GM19239 (cell line): ENCODE measurements at regions not wholly inside any gene's neighbourhood (a gene's known extent, or its start where the extent isn't known, plus 50 kb on each side); places are given as distances from the start of the nearest gene placed in this dataset.
"Not testable (repeated sequence)": the region's sequence is repeated elsewhere in the genome, so short reads cannot be mapped to it uniquely, and the experiment has no call there.

Experiments used
- DNase-seq: peaks from one replicate; pipeline ENCODE4 v3.0.0; 2011; ENCODE audit warnings: low spot score; ENCODE audit not compliant: insufficient read length
- FAIRE-seq: peaks from 2 replicates; lab custom pipeline; 2011; peaks lifted over from hg19 to GRCh38; lab: Jason Lieb, UNC

DNA sequence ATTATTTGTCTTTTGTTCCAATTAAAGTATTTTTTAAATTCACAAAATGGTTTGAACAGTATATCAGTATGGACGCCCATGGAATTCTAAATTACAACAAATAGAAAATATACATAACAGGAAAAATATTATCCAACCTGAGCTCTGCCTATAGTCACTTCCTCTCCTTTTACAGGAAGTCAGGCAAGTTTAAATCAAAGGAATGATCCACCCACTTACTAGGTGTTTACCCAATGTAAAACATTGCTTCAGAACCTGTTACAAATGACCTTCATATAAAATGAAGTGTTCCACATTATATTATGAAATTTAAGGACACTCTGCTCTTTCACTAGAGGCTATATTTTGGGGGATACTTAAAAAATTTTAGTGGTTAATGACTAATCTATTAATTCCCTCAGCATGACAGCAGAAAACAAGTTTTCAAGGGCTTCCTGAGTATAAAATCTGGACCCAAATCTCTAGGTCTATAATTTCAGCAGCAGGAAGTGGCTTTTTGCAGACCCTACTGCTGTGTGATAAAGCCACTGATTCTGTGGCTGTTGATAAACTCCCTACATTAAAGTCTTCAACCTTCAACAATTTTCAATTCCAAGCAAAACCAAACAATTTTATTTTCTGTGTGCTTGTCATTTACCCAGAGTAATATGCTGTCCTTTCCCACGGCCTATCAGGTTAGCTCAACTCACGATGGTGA is 722.6 kb downstream of the GATA3 start:
- DNase-seq (no peak), FAIRE-seq (no peak)

- FAIRE-seq = no peak
- DNase-seq = no peak
Observed at GRCh38 chr10:8778713-8779112, 724.2 kb downstream of the GATA3 start.

- no peak for FAIRE-seq
Observed at GRCh38 chr10:8787649-8788048, 733.2 kb downstream of the GATA3 start.

DNA sequence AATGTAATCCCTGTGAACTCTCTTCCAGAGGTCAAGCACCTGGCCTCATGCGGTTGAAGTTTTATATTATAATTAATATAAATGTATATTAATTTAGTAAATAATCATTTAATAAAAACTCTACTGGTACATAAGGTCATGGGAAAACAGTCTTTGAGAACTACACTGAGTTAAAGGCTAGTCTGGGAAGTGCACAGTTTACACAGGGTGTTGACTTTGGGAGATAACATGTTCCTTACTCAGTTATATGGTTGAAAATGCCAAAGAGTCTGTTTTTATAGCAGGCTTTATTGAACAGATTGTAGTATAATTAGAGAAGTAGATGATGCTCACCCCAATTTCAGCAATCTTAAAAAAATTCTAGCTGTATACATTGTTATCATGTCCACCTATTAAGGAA is 735.9 kb downstream of the GATA3 start:
- FAIRE-seq (no peak), DNase-seq (no peak)

More at GRCh38 chr10:8787649-8788048, 733.2 kb downstream of the GATA3 start:
- no peak for DNase-seq

- no peak for DNase-seq
- no peak for FAIRE-seq
Observed at GRCh38 chr10:8794860-8795259, 740.4 kb downstream of the GATA3 start.

- no peak for DNase-seq
- FAIRE-seq = no peak
Observed at GRCh38 chr10:8800426-8800825, 745.9 kb downstream of the GATA3 start.

DNA sequence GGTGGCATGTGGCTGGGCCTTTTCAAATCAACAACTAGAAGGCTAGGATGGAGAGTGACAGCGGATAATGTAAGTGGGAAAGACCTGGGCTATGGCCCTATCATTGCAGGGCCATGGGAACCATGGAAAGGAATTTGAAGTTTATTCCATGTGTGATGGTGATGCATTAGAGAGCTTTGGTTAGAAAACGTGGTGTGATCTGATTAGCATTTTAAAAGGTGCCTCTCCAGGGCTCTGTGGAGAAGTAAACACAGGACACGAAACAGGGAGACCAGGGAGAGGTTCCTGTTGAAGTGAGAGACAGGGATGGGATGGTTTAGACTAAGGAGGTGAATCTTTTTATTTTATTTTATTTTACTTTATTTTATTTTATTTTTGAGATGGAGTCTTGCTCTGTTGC is 749.5 kb downstream of the GATA3 start:
- DNase-seq = no peak
- no peak for FAIRE-seq

DNA sequence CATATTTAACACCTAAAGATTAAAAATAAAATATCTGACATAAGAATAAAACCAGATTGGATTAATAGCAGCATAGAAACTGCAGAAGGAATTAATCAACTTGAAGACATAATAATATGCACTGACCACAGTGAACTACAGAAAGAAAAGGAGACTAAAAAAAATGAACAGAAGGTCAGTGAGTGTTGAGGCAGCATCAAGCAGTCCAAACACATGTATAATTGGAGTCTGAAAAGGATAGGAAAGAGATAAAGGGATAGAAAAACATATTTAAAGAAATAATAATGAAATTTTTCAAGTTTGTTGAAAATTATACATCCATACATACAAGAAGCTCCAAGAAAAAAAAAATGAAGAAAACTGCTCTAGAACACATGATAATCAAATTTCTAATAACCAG is 756.2 kb downstream of the GATA3 start:
- no peak for FAIRE-seq
- no peak for DNase-seq

DNA sequence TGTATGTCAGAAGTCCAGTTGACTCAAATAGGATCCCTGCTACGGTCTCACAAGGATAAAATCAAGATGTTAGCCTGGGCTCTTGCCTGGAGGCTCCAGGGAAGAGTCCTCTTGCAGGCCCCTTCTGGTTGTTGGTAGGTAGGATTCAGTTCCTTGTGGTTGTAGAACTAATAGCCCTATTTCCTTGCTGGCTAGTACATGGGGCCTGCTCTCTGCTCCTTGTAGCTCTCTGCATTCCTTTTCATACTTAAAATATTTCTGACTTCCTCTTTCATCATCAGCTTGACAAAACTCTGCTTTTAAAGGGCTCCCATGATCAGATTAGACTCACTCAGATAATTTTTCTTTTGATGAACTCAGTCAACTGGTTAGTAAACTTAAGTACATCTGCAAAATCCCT is 756.7 kb downstream of the GATA3 start:
- DNase-seq (no peak), FAIRE-seq (no peak)

DNA sequence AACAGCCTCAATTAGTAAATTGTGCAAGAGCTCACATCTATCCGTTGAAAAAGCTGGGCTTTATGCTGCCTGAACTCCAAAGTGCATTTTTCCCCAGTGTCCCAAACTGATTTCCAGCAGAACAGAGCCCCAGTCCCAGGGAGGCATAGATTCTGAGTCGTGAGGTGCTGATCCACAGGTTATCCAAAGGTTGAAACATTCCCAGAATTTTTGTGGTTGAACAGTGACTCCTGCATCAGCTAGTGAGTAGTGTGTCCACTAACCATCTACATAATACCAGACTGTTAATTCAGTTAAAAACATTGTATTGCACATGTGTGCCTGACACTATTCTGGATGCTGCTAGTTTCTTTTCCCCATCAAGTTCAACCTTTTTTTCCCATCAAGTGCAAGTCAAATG is 761.5 kb downstream of the GATA3 start:
- FAIRE-seq = no peak

DNA sequence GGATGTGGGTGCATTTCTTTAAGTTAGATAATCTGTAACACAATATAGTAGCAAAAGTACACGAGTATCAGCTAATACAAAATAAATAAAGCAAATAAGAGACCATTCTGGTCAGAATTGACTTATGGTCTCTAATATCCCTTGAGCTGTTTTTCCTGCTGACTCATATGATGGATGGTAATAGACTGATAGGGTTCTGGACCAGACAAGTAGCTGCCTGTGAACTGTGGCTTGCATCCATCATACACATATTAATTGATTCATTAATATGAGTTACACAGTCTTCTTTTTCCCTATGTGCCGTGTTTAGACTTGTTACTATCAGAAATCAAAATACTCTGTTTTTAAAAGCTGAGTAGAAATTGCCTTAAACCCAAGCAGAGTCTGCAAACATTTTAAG is 762.8 kb downstream of the GATA3 start:
- DNase-seq (no peak), FAIRE-seq (no peak)

More for the DNA sequence above, 761.5 kb downstream of the GATA3 start:
- DNase-seq = no peak

DNA sequence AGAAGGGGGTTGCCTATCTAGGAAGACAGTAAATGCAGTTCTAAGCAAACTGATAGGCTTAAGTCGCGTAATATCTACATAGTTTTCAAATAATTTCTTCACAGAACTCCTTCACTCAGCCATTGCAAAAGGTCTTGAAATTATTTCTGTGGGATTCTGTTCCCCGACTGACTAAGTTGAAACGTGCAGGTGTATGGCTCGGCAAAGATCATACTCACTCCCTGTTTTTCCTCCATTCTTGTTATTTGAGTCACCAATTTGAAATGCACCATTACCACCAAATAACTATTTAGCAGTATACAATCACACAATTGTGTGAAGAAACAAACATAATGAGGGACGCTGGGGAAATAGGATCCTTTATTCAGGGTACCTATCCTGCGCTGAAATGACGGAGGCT is 771.1 kb downstream of the GATA3 start:
- no peak for DNase-seq
- no peak for FAIRE-seq

DNA sequence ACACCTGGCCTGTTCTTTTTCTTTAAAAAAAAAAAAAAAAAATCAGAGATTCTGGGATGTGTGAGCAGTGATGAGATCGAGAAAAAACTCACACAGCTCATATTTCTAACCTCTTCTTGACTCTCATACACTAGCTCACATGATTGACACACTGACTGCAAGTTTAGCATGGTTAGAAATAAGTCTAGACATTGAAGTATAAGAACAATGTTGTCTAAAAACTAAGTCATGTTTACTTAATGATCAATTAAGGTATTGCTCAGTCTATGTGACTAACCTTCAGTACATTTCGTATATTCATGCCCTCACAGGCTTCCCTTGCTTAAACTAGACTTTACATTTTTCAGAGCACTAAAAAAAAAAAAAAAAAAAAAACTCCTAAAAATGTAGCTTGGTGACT is 775.1 kb downstream of the GATA3 start:
- no peak for FAIRE-seq
- no peak for DNase-seq

DNA sequence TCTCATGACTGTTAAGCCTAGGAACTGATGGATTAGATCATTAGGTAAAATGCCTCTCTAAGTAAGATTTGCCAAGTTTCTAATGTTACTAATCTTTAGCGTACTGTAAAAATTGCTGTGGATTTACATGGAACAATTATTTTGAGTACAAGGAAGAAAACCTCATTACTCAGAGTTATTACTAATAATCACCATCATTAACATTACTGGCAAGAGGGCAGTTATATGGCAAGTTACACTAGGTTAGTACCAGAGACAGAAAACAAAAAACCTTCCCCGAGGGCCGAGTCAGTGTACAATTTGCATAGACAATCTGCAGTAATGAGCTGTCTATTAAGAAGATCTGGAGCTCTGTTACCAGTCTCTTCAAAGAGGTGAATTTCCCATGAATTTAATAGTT is 775.6 kb downstream of the GATA3 start:
- no peak for FAIRE-seq
- DNase-seq = no peak

- no peak for FAIRE-seq
Observed at GRCh38 chr10:8830876-8831275, 776.4 kb downstream of the GATA3 start.

DNA sequence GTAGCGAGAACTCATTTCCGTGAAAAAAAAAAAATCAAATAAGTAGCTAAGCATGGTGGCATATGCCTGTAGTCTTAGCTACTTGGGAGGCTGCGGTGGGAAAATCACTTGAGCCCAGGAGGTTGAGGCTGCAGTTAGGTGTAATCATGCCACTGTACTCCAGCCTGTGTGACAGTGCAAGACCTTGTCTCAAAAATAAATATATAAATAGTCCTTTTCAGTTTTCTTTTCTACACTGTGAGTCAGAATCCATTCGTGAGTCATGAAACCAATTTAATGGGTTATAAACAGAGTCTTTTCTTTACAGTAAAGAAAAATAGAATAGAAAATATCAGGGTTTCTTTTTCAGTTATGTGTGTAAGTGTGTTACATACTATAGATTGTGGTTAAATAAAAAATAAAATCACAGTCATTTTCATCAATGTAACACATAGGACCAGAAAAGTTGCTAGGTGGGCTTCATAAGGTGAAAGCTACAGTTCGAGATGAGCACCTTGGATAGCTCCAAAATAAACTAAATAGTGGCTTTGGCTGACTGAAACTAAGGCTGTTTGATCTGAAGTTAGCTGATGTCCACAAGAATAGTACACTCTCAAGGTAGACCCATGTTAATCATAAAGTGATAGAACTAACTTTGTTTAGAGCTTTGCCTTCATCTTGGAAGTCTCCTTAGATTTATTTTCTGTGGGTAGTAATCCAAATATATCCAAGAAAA is 781.1 kb downstream of the GATA3 start:
- FAIRE-seq = no peak
- DNase-seq = no peak

More at GRCh38 chr10:8830876-8831275, 776.4 kb downstream of the GATA3 start:
- DNase-seq = no peak

DNA sequence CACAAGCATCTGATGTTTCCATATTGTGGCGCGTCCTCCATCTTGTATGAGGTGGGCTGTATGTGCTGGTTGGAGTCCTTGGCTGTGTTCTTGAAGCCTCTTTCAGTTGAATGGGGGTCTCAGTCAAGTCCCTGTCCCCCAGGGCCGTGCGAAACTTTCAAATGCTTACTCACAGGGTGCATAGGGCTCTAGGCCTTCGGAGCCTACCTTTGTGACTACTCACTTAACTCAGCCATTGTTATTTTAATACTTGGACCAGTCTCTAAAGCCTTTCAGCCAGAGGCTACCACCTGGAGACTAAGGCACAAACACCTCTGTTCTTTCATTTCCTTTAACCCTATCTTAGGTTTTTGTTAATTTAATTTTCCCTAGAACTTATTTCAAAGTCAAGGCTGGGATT is 785.9 kb downstream of the GATA3 start:
- DNase-seq (no peak), FAIRE-seq (no peak)

GRCh38 chr10:8844141-8844540 is 789.7 kb downstream of the GATA3 start:
- DNase-seq (no peak), FAIRE-seq (no peak)

DNA sequence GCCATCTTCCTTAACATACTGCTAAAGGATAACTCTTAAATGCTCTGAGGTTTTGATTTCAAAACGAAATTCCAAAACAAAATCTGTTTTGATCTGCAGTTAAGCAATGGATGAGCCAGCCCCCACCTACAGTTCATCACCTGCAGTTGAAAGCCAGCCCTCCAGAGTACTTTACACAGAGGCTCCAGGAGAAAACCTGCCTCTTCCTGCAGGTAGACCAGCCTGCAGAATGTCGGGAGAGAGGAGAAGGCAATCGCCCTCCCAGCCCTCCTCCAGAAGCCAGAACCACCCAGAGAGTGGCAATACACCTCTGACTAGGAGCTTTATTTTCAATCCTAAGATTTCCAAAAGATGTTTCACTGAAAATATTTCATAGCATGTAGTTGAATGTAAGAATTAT is 798.1 kb downstream of the GATA3 start:
- no peak for FAIRE-seq
- no peak for DNase-seq

- no peak for DNase-seq
Observed at GRCh38 chr10:8853048-8853447, 798.6 kb downstream of the GATA3 start.

GRCh38 chr10:8868924-8869323 is 814.4 kb downstream of the GATA3 start:
- not testable (repeated sequence) for FAIRE-seq, DNase-seq

More at GRCh38 chr10:8853048-8853447, 798.6 kb downstream of the GATA3 start:
- no peak for FAIRE-seq

- FAIRE-seq (no peak), DNase-seq (no peak)
Observed at GRCh38 chr10:8873310-8873709, 818.8 kb downstream of the GATA3 start.
